AG09319 (cell line): ENCODE measurements at regions not wholly inside any gene's neighbourhood (a gene's known extent, or its start where the extent isn't known, plus 50 kb on each side); places are given as distances from the start of the nearest gene placed in this dataset.

Source experiments
- DNase-seq: peaks from one replicate; pipeline ENCODE4 v3.0.0-alpha.2; 2010; ENCODE audit warnings: low read depth; ENCODE audit errors: extremely low read depth
- TF ChIP-seq, protein P1 (sequence below): IDR thresholded peaks from 2 replicates; pipeline ENCODE4 v1.5.1; 2011; ENCODE audit warnings: low read depth, mild to moderate bottlenecking, inconsistent platforms, low read length, moderate library complexity

DNA sequence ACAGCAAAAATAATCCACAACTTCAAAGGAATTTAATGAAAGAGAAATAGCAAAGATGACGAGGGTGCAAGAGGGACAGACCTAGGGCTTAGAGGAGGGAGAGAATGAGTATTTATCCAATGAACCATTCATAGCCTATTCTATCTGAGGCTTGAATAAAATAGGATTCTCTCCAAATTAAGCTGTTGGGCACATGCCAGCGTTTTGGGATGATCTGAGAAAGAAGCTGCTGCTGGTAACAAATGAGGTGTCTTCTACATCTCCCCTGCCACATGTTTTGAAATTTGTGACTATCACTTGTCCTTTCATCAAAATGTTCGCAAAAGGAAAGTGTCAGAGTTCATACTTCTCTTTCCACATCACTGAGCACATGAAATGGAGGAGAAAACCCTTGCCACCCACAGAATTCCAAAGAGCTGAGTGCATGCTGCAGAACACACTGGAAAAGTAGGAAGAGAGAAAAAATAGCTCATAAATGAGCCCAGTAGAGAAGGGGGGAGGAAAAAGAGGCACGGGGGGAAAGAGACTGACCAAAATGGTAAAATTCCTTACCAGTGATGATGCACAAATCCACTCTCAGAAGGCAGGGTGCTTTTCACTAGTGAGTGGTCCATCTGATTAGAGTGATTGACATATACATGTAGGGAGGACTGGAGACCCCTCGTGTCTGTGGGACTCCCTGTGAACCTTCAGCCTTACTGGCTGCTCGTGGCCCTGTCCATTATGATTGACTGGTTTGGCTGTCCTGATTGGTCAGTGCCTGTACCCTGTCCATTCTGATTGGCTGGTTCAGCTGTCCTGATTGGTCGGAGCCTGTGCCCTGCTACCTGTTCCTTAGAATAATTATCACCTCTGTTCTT is 180.5 kb downstream of the OGFRL1 start:
- TF ChIP-seq, protein P1, sequence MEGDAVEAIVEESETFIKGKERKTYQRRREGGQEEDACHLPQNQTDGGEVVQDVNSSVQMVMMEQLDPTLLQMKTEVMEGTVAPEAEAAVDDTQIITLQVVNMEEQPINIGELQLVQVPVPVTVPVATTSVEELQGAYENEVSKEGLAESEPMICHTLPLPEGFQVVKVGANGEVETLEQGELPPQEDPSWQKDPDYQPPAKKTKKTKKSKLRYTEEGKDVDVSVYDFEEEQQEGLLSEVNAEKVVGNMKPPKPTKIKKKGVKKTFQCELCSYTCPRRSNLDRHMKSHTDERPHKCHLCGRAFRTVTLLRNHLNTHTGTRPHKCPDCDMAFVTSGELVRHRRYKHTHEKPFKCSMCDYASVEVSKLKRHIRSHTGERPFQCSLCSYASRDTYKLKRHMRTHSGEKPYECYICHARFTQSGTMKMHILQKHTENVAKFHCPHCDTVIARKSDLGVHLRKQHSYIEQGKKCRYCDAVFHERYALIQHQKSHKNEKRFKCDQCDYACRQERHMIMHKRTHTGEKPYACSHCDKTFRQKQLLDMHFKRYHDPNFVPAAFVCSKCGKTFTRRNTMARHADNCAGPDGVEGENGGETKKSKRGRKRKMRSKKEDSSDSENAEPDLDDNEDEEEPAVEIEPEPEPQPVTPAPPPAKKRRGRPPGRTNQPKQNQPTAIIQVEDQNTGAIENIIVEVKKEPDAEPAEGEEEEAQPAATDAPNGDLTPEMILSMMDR = no peak
- peak; percentile 53 for DNase-seq

DNA sequence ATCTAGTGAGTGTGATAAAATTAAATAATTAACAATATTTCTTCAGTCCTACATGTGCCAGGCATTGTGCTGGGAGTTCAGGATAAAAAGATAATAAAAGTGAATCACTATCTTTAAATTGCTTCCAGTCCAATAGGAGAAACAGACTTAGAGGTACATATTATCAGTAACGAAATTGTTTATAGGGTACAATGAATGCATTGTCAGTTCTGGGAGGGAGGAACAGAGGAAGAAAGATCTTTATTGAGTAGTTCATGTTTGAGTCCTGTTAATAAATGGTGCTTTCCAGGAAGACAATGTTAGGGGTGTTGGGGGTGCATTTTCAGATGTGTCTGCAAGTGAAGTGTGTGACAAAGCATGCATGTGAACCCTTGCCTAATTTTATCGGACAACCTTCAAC is 183.1 kb downstream of the OGFRL1 start:
- TF ChIP-seq, protein P1 = no peak
- no peak for DNase-seq

DNA sequence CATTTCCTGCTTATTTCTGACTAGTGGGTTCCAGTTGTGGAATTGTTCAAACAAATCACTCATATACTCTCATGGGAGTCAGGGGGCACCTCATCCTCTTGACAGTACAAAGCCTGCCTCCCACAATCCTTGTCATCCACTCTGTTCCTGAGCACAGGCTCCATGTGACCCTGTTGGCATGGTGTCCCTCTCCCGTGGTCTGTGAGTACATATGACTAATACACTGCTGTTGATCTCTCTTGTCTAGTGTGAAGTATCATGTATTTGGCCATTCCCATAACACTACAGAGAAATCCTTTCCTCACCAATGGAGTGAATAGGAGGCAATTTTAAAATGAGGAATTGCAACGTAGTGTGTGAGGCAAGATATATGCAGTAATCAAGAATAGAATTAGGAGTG is 185.3 kb downstream of the OGFRL1 start:
- TF ChIP-seq, protein P1 = no peak
- no peak for DNase-seq

DNA sequence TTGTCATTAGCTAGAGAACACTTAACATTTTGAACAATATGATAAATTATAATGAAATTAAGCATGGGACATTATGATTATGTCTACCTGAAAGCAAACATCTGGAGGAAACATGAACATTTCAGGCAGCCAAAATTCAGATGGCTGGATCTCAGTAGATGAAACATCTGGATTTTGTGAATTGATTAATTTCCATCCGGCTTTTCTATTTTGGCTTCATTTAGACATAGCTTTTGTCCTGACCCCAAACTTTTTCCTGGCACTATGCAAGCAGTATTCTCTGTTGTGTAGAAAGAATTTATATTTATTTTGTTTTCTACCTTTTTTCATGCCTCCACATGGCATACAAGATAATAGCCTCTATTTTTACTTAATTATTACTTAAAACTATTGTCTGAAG is 186.3 kb downstream of the OGFRL1 start:
- DNase-seq = no peak
- TF ChIP-seq, protein P1 = no peak

DNA sequence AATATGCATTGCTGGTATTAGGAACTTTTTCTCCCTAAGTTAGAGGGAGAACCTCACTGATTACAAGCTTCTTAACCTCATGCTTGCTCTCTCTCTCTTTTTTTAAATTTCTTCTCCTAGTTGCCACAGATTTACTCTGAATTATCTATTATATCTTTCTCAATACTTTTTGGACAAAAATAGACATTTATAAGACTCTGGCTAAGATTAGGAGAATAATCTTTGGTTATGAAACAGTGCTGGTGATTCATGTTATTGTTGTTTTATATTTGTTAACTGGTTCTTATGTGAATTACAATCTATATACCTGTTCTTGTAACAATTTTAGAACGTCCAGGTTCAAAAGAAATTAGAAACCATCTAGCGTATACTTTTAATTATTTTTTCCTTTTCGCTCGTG is 187.8 kb downstream of the OGFRL1 start:
- DNase-seq = no peak
- TF ChIP-seq, protein P1 = no peak

DNA sequence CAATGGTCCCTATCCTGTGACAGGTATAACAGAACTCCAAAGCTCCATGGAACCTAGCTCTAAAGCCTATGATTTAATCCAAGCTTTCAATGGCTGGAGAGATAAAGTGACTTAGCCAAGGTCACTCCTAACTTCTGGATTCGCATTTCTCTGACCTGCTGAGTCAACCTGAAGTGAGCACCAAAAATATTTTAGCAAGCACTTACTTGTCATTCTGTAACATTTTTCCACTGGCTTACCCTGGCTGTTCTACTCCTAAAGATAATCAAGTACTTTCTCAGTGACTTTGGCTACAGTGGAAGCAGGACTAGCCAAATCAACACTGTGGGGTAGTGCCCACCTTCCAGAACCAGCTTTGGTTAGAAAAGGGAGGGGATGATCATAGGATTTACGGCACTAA is 188.3 kb downstream of the OGFRL1 start:
- DNase-seq = no peak
- TF ChIP-seq, protein P1 = no peak

DNA sequence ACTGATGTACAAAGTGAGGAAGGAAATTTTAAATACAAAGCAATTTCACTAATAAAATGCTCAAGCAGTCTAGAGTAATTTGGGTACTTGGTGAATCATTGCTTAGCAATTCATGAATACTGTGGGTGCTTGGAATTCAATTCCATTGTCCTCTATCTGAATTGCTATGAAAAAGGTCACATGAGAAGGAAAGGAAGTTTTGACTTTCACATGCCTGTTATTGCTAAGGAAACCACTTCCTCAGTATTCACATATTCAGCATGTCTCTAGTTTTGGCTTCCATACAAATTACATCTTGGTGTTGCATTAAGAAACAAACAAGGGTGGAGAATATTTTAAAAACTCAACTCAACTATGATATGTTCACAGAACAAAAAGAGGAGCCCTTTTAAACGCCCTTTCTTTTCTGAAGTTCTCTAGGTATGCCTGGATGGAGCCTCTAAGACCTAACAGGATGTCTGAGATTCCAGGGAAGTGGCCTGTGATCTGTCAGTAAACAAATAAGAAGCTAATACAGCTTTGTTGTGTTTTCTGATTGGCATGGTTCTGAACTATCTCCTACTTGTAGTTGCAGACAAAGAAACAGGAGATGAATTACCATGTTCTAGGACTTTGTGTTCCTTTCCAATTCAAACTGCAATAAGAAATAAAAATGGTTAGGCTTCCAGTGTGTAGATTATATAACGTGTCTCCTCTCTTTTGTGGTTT is 190.4 kb downstream of the OGFRL1 start:
- DNase-seq = peak; percentile 75
- TF ChIP-seq, protein P1 = no peak
